Endothelial cell of umbilical vein (primary cell): ENCODE measurements at regions not wholly inside any gene's neighbourhood (a gene's known extent, or its start where the extent isn't known, plus 50 kb on each side); places are given as distances from the start of the nearest gene placed in this dataset.
"Not testable (repeated sequence)": the region's sequence is repeated elsewhere in the genome, so short reads cannot be mapped to it uniquely, and the experiment has no call there.

Source experiments
- BruUV-seq: library from RNA; stranded (reverse); fragments of 400-500 nt; replicated peaks from 2 replicates; lab custom pipeline; 2021; lab: Mats Ljungman, UMichigan
- CTCF ChIA-PET: fragments of 300-600, 350-600 bp; sonication (Branson Sonifier 250); formaldehyde crosslinking; loops from one replicate; lab custom pipeline; 2021; ENCODE audit warnings: antibody characterized with exemption, inconsistent platforms; lab: Charles Lee
- POLR2A ChIA-PET: fragments of 300-600, 350-600 bp; sonication (Branson Sonifier 250); formaldehyde crosslinking; loops from one replicate; lab custom pipeline; 2021; ENCODE audit warnings: antibody characterized with exemption, inconsistent platforms; lab: Charles Lee
- DNase-seq: peaks from one replicate; pipeline ENCODE4 v3.0.0-alpha.2; 2011; ENCODE audit warnings: low read depth, low spot score
- FAIRE-seq: peaks from 2 replicates; lab custom pipeline; 2011; peaks lifted over from hg19 to GRCh38; lab: Jason Lieb, UNC
- H2AFZ ChIP-seq: 2 replicates; pipeline ENCODE4 v1.6.0; 2012; ENCODE audit warnings: low read depth, low read length, control low read depth, inconsistent platforms
- H3K27ac ChIP-seq: 2 replicates; pipeline ENCODE4 v1.5.1; 2011; ENCODE audit warnings: low read depth, mild to moderate bottlenecking, control low read depth, low read length, moderate library complexity; ENCODE audit not compliant: insufficient read depth
- H3K27me3 ChIP-seq, 2 experiments: 2 replicates each; pipeline versions ENCODE4 v1.6.0 to v1.6.1; 2011; ENCODE audit warnings: low read length in 2 of 2, mixed read lengths in 1 of 2; ENCODE audit not compliant: control insufficient read depth in 2 of 2, insufficient read depth in 2 of 2
- H3K36me3 ChIP-seq, 2 experiments: 2 replicates in 1 of 2; 3 replicates in 1 of 2; pipeline ENCODE4 v1.5.1; 2011; ENCODE audit warnings: low read length in 2 of 2, mild to moderate bottlenecking in 1 of 2, moderate library complexity in 1 of 2; ENCODE audit not compliant: control insufficient read depth in 2 of 2, insufficient read depth in 2 of 2; ENCODE audit errors: extremely low read depth in 1 of 2
- H3K4me1 ChIP-seq: 3 replicates; pipeline ENCODE4 v1.5.1; 2011; ENCODE audit warnings: mild to moderate bottlenecking, low read length; ENCODE audit not compliant: control insufficient read depth, insufficient read depth; ENCODE audit errors: extremely low read depth
- H3K4me2 ChIP-seq: 2 replicates; pipeline ENCODE4 v1.6.1; 2011; ENCODE audit warnings: low read length, control low read depth, mixed read lengths; ENCODE audit not compliant: insufficient read depth
- H3K4me3 ChIP-seq, 3 experiments: fragments of 200-600 bp in 1 of 3; sonication (generic), shearing (Covaris generic) in 1 of 3; replicated peaks in 1 of 3; 2 replicates each; pipeline ENCODE4 v1.5.1; 2011 to 2016; ENCODE audit warnings: control low read depth in 3 of 3, low read length in 3 of 3, mild to moderate bottlenecking in 2 of 3, inconsistent platforms in 1 of 3, low read depth in 1 of 3, moderate library complexity in 1 of 3; ENCODE audit not compliant: insufficient read depth in 1 of 3
- H3K79me2 ChIP-seq: 2 replicates; pipeline ENCODE4 v1.6.0; 2012; ENCODE audit warnings: low read length, inconsistent platforms; ENCODE audit not compliant: control insufficient read depth, insufficient read depth
- H3K9ac ChIP-seq: replicated peaks from 2 replicates; pipeline ENCODE3; 2011; ENCODE audit warnings: low read length, control low read depth; ENCODE audit not compliant: insufficient read depth; ENCODE audit errors: extremely low read depth
- H3K9me1 ChIP-seq: replicated peaks from 3 replicates; pipeline ENCODE4 v1.6.0; 2011; ENCODE audit warnings: mild to moderate bottlenecking, low read length; ENCODE audit not compliant: control insufficient read depth, insufficient read depth; ENCODE audit errors: extremely low read depth
- H3K9me3 ChIP-seq: replicated peaks from 2 replicates; pipeline ENCODE4 v1.5.1; 2012; ENCODE audit warnings: low read length, inconsistent platforms; ENCODE audit not compliant: control insufficient read depth, insufficient read depth
- H4K20me1 ChIP-seq: replicated peaks from 2 replicates; pipeline ENCODE3; 2011; ENCODE audit warnings: mild to moderate bottlenecking, low read length; ENCODE audit not compliant: control insufficient read depth, insufficient read depth; ENCODE audit errors: extremely low read depth
- EZH2 ChIP-seq: IDR thresholded peaks from 2 replicates; pipeline ENCODE4 v1.6.1; 2012; ENCODE audit warnings: borderline replicate concordance, low read depth, mild to moderate bottlenecking, moderate library complexity, low read length, inconsistent platforms; ENCODE audit not compliant: severe bottlenecking
- FOS ChIP-seq: IDR thresholded peaks from 2 replicates; pipeline ENCODE4 v1.6.1; 2011; ENCODE audit warnings: mild to moderate bottlenecking, low read length, moderate library complexity, borderline replicate concordance; ENCODE audit not compliant: insufficient read depth
- GATA2 ChIP-seq: IDR thresholded peaks from 2 replicates; pipeline ENCODE4 v1.7.0; 2011; ENCODE audit warnings: low read depth, mild to moderate bottlenecking, moderate library complexity, mixed read lengths, low read length; ENCODE audit not compliant: insufficient read length, insufficient read depth
- JUN ChIP-seq: IDR thresholded peaks from 2 replicates; pipeline ENCODE4 v1.6.1; 2011; ENCODE audit warnings: borderline replicate concordance, low read depth; ENCODE audit not compliant: insufficient read length, insufficient read depth
- MYC ChIP-seq: IDR thresholded peaks from one replicate; pipeline ENCODE4 v1.6.1; 2011; ENCODE audit warnings: mild to moderate bottlenecking, low read depth, low read length
- POLR2A ChIP-seq: IDR thresholded peaks from 2 replicates; pipeline ENCODE4 v1.6.1; 2012; ENCODE audit warnings: low read depth, mild to moderate bottlenecking, control low read depth, low read length
- POLR2AphosphoS5 ChIP-seq: IDR thresholded peaks from 2 replicates; pipeline ENCODE4 v1.6.1; 2012; ENCODE audit warnings: low read depth, mild to moderate bottlenecking, control low read depth, low read length, moderate library complexity; ENCODE audit not compliant: insufficient read depth
- dilution Hi-C: fragments of 300-500 bp; cut with MboI; formaldehyde crosslinking; loops from one replicate; pipeline ENCODE4 v1.15.0; 2019; ENCODE audit warnings: low sequenced_read_pairs; ENCODE audit not compliant: extremely low pct_ligation_motif_present
- intact Hi-C: fragments of 100-400 bp; cut with micrococcal nuclease; formaldehyde crosslinking; loops from one replicate; pipeline ENCODE4 v1.10.0; 2022
- TF ChIP-seq, protein P1 (sequence below): IDR thresholded peaks from 2 replicates; pipeline ENCODE4 v1.6.1; 2011; ENCODE audit not compliant: insufficient read depth, insufficient read length
- TF ChIP-seq, protein P2 (sequence below), 2 donors: IDR thresholded peaks; 1 replicate in 1 of 2; 2 replicates in 1 of 2; pipeline ENCODE4 v1.5.1; 2011; ENCODE audit warnings: low read length in 2 of 2, mild to moderate bottlenecking in 2 of 2, moderate library complexity in 2 of 2, control low read depth in 1 of 2, inconsistent platforms in 1 of 2, low read depth in 1 of 2; ENCODE audit not compliant: insufficient read depth in 1 of 2; ENCODE audit errors: extremely low read depth in 1 of 2

- H3K9me3 ChIP-seq: no peaks in the 10 kb centered on the region
- H3K4me3 ChIP-seq: no peak overlapping the region
- H4K20me1 ChIP-seq: no peaks in the 10 kb centered on the region
- no peaks in the 10 kb centered on the region for H3K27me3 ChIP-seq
- FAIRE-seq (no peak), DNase-seq (no peak)
- CTCF ChIA-PET: interaction anchor here (0.6 kb wide), 1 partner anchor 139 kb away, joined by 3 read pairs; no protein-coding TSS in a partner anchor
- POLR2A ChIA-PET: no interaction called here
- no peaks in the 10 kb centered on the region for H3K36me3 ChIP-seq
- H3K9me1 ChIP-seq: no peaks in the 10 kb centered on the region
- dilution Hi-C loops: no loop called here
- no peak overlapping the region for H3K4me2 ChIP-seq
- H2AFZ ChIP-seq: no peak overlapping the region
- H3K27ac ChIP-seq: no peak overlapping the region
- no peaks in the 10 kb centered on the region for H3K79me2 ChIP-seq
- intact Hi-C loops: no loop called here
- TF ChIP-seq, protein P1, sequence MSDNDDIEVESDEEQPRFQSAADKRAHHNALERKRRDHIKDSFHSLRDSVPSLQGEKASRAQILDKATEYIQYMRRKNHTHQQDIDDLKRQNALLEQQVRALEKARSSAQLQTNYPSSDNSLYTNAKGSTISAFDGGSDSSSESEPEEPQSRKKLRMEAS: no peak
- TF ChIP-seq FOS (no peak), EZH2 (no peak), POLR2AphosphoS5 (no peak), POLR2A (no peak), GATA2 (no peak), MYC (no peak), JUN (no peak)
- TF ChIP-seq, protein P2, sequence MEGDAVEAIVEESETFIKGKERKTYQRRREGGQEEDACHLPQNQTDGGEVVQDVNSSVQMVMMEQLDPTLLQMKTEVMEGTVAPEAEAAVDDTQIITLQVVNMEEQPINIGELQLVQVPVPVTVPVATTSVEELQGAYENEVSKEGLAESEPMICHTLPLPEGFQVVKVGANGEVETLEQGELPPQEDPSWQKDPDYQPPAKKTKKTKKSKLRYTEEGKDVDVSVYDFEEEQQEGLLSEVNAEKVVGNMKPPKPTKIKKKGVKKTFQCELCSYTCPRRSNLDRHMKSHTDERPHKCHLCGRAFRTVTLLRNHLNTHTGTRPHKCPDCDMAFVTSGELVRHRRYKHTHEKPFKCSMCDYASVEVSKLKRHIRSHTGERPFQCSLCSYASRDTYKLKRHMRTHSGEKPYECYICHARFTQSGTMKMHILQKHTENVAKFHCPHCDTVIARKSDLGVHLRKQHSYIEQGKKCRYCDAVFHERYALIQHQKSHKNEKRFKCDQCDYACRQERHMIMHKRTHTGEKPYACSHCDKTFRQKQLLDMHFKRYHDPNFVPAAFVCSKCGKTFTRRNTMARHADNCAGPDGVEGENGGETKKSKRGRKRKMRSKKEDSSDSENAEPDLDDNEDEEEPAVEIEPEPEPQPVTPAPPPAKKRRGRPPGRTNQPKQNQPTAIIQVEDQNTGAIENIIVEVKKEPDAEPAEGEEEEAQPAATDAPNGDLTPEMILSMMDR (IDR thresholded peaks at IDR 0.05; ENCODE audit: extremely low read depth in 1 of 2, insufficient read depth in 1 of 2, low read depth in 1 of 2, low read length in 2 of 2): no peak
- H3K4me1 ChIP-seq: no peaks in the 10 kb centered on the region
- no peak overlapping the region for H3K9ac ChIP-seq
- no TSS peak for BruUV-seq
These were observed 163.3 kb upstream of the GSE1 start for GRCh38 chr16:85449885-85450245.

DNA sequence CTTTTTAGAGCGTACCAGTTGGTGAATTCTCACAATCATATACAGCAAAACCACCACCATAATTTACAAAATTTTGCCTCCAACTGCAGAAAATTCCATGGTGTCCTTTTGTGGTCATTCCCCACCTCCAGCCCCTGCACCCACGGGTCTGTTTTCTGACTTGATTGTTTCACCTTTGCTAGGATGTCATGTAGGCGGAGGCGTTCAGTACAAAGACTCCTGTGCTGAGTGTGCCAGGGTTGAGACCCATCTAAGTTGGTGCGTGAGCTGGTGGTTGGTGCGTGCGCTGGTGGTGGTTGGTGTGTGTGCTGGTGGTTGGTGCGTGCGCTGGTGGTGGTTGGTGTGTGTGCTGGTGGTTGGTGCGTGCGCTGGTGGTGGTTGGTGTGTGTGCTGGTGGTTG is 162.0 kb upstream of the GSE1 start:
- CTCF ChIA-PET: interaction anchor here (0.6 to 0.7 kb wide), 2 partner anchors 14 to 149 kb away, joined by 3 read pairs; no protein-coding TSS in a partner anchor
- H4K20me1 ChIP-seq, H3K4me3 ChIP-seq, H3K9me3 ChIP-seq, H3K9ac ChIP-seq, H3K79me2 ChIP-seq, H3K9me1 ChIP-seq, dilution Hi-C loops, intact Hi-C loops, H3K4me1 ChIP-seq, H3K27ac ChIP-seq, BruUV-seq, FAIRE-seq, H3K27me3 ChIP-seq, DNase-seq, H3K4me2 ChIP-seq, H3K36me3 ChIP-seq, H2AFZ ChIP-seq, POLR2A ChIA-PET: not testable (repeated sequence)
